ENCODE measurements at regions not wholly inside any gene's neighbourhood (a gene's known extent, or its start where the extent isn't known, plus 50 kb on each side); places are given as distances from the start of the nearest gene placed in this dataset.
"Not testable (repeated sequence)": the region's sequence is repeated elsewhere in the genome, so short reads cannot be mapped to it uniquely, and the experiment has no call there.

- DNase-seq = no peak
- Histone ChIP-seq H3K4me2 (ENCODE audit: low read depth, low read length) (no peak overlapping the region), H3F3A (ENCODE audit: insufficient read depth, low read length) (no peaks in the 10 kb centered on the region), H3K4me1 (ENCODE audit: low read length) (peaks cover under 1% of the 10 kb centered on the region), H3K9me3 (replicated peaks; ENCODE audit: insufficient read depth, low read length) (no peaks in the 10 kb centered on the region), H3K27me3 (replicated peaks; ENCODE audit: insufficient read depth, low read length) (peaks cover 57% of the 10 kb centered on the region), H3K9ac (ENCODE audit: low read length) (no peak overlapping the region), H3K4me3 (ENCODE audit: low read length) (no peak overlapping the region), H3K9me2 (replicated peaks; ENCODE audit: insufficient read depth, low read length) (no peaks in the 10 kb centered on the region), H3K36me3 (replicated peaks; ENCODE audit: insufficient read depth, low read length) (no peaks in the 10 kb centered on the region), H3K27ac (ENCODE audit: low read length) (no peak overlapping the region), H3K79me2 (ENCODE audit: low read length) (no peaks in the 10 kb centered on the region), H4K20me1 (ENCODE audit: insufficient read depth, low read length) (no peaks in the 10 kb centered on the region), H2AFZ (ENCODE audit: low read length) (no peak overlapping the region)
- TF ChIP-seq EZH2 (optimal IDR thresholded peaks at IDR 0.05; ENCODE audit: low read depth, low read length) (no peak), CTCF (IDR thresholded peaks at IDR 0.05; ENCODE audit: low read length) (no peak), EZH2phosphoT487 (IDR thresholded peaks at IDR 0.05; ENCODE audit: low read length) (no peak)
Measured at GRCh38 chr17:74126959-74127358, 76.5 kb upstream of the RPL38 start.

GRCh38 chr17:74128456-74129211, 74.8 kb upstream of the RPL38 start:
- Histone ChIP-seq H3K27me3 (replicated peaks; ENCODE audit: insufficient read depth, low read length) (peaks cover 66% of the 10 kb centered on the region), H3K9ac (ENCODE audit: low read length) (no peak overlapping the region), H2AFZ (ENCODE audit: low read length) (no peak overlapping the region), H4K20me1 (ENCODE audit: insufficient read depth, low read length) (no peaks in the 10 kb centered on the region), H3K4me1 (ENCODE audit: low read length) (peaks cover 4% of the 10 kb centered on the region), H3K4me3 (ENCODE audit: low read length) (no peak overlapping the region), H3K79me2 (ENCODE audit: low read length) (no peaks in the 10 kb centered on the region), H3K4me2 (ENCODE audit: low read depth, low read length) (no peak overlapping the region), H3K9me3 (replicated peaks; ENCODE audit: insufficient read depth, low read length) (no peaks in the 10 kb centered on the region), H3K9me2 (replicated peaks; ENCODE audit: insufficient read depth, low read length) (no peaks in the 10 kb centered on the region), H3F3A (ENCODE audit: insufficient read depth, low read length) (no peaks in the 10 kb centered on the region), H3K27ac (ENCODE audit: low read length) (no peak overlapping the region), H3K36me3 (replicated peaks; ENCODE audit: insufficient read depth, low read length) (no peaks in the 10 kb centered on the region)
- TF ChIP-seq EZH2phosphoT487 (IDR thresholded peaks at IDR 0.05; ENCODE audit: low read length) = no peak
- no peak for TF ChIP-seq CTCF (IDR thresholded peaks at IDR 0.05; ENCODE audit: low read length)
- no peak for TF ChIP-seq EZH2 (optimal IDR thresholded peaks at IDR 0.05; ENCODE audit: low read depth, low read length)
- no peak for DNase-seq

GRCh38 chr17:74129800-74130199, 73.7 kb upstream of the RPL38 start:
- not testable (repeated sequence) for H3K9me2 ChIP-seq (replicated peaks; ENCODE audit: insufficient read depth, low read length); H3F3A ChIP-seq (ENCODE audit: insufficient read depth, low read length); DNase-seq

GRCh38 chr17:74130276-74130675, 73.2 kb upstream of the RPL38 start:
- TF ChIP-seq EZH2phosphoT487 (IDR thresholded peaks at IDR 0.05; ENCODE audit: low read length) (no peak), EZH2 (optimal IDR thresholded peaks at IDR 0.05; ENCODE audit: low read depth, low read length) (no peak), CTCF (IDR thresholded peaks at IDR 0.05; ENCODE audit: low read length) (no peak)
- Histone ChIP-seq H3F3A (ENCODE audit: insufficient read depth, low read length) (no peaks in the 10 kb centered on the region), H3K4me2 (ENCODE audit: low read depth, low read length) (no peak overlapping the region), H3K79me2 (ENCODE audit: low read length) (no peaks in the 10 kb centered on the region), H3K4me3 (ENCODE audit: low read length) (no peak overlapping the region), H3K9me2 (replicated peaks; ENCODE audit: insufficient read depth, low read length) (no peaks in the 10 kb centered on the region), H3K4me1 (ENCODE audit: low read length) (peaks cover 4% of the 10 kb centered on the region), H3K36me3 (replicated peaks; ENCODE audit: insufficient read depth, low read length) (no peaks in the 10 kb centered on the region), H2AFZ (ENCODE audit: low read length) (no peak overlapping the region), H3K27ac (ENCODE audit: low read length) (no peak overlapping the region), H3K9ac (ENCODE audit: low read length) (no peak overlapping the region), H3K9me3 (replicated peaks; ENCODE audit: insufficient read depth, low read length) (no peaks in the 10 kb centered on the region), H4K20me1 (ENCODE audit: insufficient read depth, low read length) (no peaks in the 10 kb centered on the region), H3K27me3 (replicated peaks; ENCODE audit: insufficient read depth, low read length) (peaks cover 73% of the 10 kb centered on the region)
- no peak for DNase-seq

More at GRCh38 chr17:74129800-74130199, 73.7 kb upstream of the RPL38 start:
- H2AFZ ChIP-seq (ENCODE audit: low read length); H3K4me2 ChIP-seq (ENCODE audit: low read depth, low read length); H3K36me3 ChIP-seq (replicated peaks; ENCODE audit: insufficient read depth, low read length); H4K20me1 ChIP-seq (ENCODE audit: insufficient read depth, low read length); H3K9me3 ChIP-seq (replicated peaks; ENCODE audit: insufficient read depth, low read length); H3K4me3 ChIP-seq (ENCODE audit: low read length); H3K4me1 ChIP-seq (ENCODE audit: low read length); H3K79me2 ChIP-seq (ENCODE audit: low read length); H3K9ac ChIP-seq (ENCODE audit: low read length); H3K27ac ChIP-seq (ENCODE audit: low read length): not testable (repeated sequence)
- H3K27me3 ChIP-seq (replicated peaks; ENCODE audit: insufficient read depth, low read length) = peaks cover 72% of the 10 kb centered on the region

Data from MM.1S (cell line).